ENCODE measurements at regions not wholly inside any gene's neighbourhood (a gene's known extent, or its start where the extent isn't known, plus 50 kb on each side); places are given as distances from the start of the nearest gene placed in this dataset.

- H3F3A ChIP-seq (ENCODE audit: low read depth) = no peaks in the 10 kb centered on the region
- no peak overlapping the region for H3K4me2 ChIP-seq
- no peaks in the 10 kb centered on the region for H3K9me3 ChIP-seq (ENCODE audit: low read depth)
- H3K9me3 Mint-ChIP-seq = no peaks in the 10 kb centered on the region
- no peaks in the 10 kb centered on the region for H4K20me1 ChIP-seq (ENCODE audit: low read depth)
- no peak overlapping the region for H3K9ac ChIP-seq
- no peaks in the 10 kb centered on the region for H3K36me3 Mint-ChIP-seq
- no peak overlapping the region for H2AFZ ChIP-seq (replicated peaks)
- no peak overlapping the region for H3K4me3 Mint-ChIP-seq
- no peak overlapping the region for H3K27ac ChIP-seq
- no peak overlapping the region for H3K4me3 ChIP-seq
- H3K27me3 Mint-ChIP-seq (ENCODE audit: insufficient read depth, low read depth) = no peaks in the 10 kb centered on the region
- H3K27me3 ChIP-seq = no peaks in the 10 kb centered on the region
- DNase-seq (ENCODE audit: low spot score) = no peak
- TF ChIP-seq CTCF (IDR thresholded peaks at IDR 0.05) = no peak
- no peak for TF ChIP-seq EZH2 (IDR thresholded peaks at IDR 0.05)
- TF ChIP-seq EZH2phosphoT487 (IDR thresholded peaks at IDR 0.05) = no peak
- H3K36me3 ChIP-seq = no peaks in the 10 kb centered on the region
- H3K4me1 ChIP-seq = no peaks in the 10 kb centered on the region
- H3K79me2 ChIP-seq (ENCODE audit: low read depth) = no peaks in the 10 kb centered on the region
- H3K4me1 Mint-ChIP-seq = no peaks in the 10 kb centered on the region
- H3K27ac Mint-ChIP-seq = no peak overlapping the region
Measured at GRCh38 chr4:166426300-166426863, 553.3 kb downstream of the TLL1 start.

GRCh38 chr4:166432125-166432524 lies 559.1 kb downstream of the TLL1 start:
- no peak overlapping the region for H2AFZ ChIP-seq (replicated peaks)

GRCh38 chr4:166432842-166433241 lies 559.8 kb downstream of the TLL1 start:
- H3K4me3 ChIP-seq = no peak overlapping the region
- no peaks in the 10 kb centered on the region for H3K36me3 ChIP-seq
- no peak for DNase-seq (ENCODE audit: low spot score)
- no peak overlapping the region for H2AFZ ChIP-seq (replicated peaks)
- Mint-ChIP-seq H3K27ac (no peak overlapping the region), H3K4me3 (no peak overlapping the region), H3K27me3 (ENCODE audit: insufficient read depth, low read depth) (no peaks in the 10 kb centered on the region), H3K9me3 (no peaks in the 10 kb centered on the region), H3K36me3 (no peaks in the 10 kb centered on the region), H3K4me1 (no peaks in the 10 kb centered on the region)
- no peaks in the 10 kb centered on the region for H4K20me1 ChIP-seq (ENCODE audit: low read depth)
- no peaks in the 10 kb centered on the region for H3K79me2 ChIP-seq (ENCODE audit: low read depth)
- no peak overlapping the region for H3K9ac ChIP-seq
- H3F3A ChIP-seq (ENCODE audit: low read depth) = no peaks in the 10 kb centered on the region
- no peaks in the 10 kb centered on the region for H3K9me3 ChIP-seq (ENCODE audit: low read depth)
- no peaks in the 10 kb centered on the region for H3K4me1 ChIP-seq
- TF ChIP-seq CTCF (IDR thresholded peaks at IDR 0.05) (no peak), EZH2 (IDR thresholded peaks at IDR 0.05) (no peak), EZH2phosphoT487 (IDR thresholded peaks at IDR 0.05) (no peak)
- no peak overlapping the region for H3K27ac ChIP-seq
- H3K27me3 ChIP-seq = no peaks in the 10 kb centered on the region
- no peak overlapping the region for H3K4me2 ChIP-seq

More at GRCh38 chr4:166432125-166432524, 559.1 kb downstream of the TLL1 start:
- Histone ChIP-seq H3K79me2 (ENCODE audit: low read depth) (no peaks in the 10 kb centered on the region), H3K4me2 (no peak overlapping the region), H3K27me3 (no peaks in the 10 kb centered on the region), H4K20me1 (ENCODE audit: low read depth) (no peaks in the 10 kb centered on the region), H3K4me3 (no peak overlapping the region), H3K9me3 (ENCODE audit: low read depth) (no peaks in the 10 kb centered on the region), H3K36me3 (no peaks in the 10 kb centered on the region), H3K4me1 (no peaks in the 10 kb centered on the region), H3F3A (ENCODE audit: low read depth) (no peaks in the 10 kb centered on the region), H3K9ac (no peak overlapping the region), H3K27ac (no peak overlapping the region)
- no peak overlapping the region for H3K27ac Mint-ChIP-seq
- H3K9me3 Mint-ChIP-seq = no peaks in the 10 kb centered on the region
- no peaks in the 10 kb centered on the region for H3K4me1 Mint-ChIP-seq
- no peak for DNase-seq (ENCODE audit: low spot score)
- no peak overlapping the region for H3K4me3 Mint-ChIP-seq
- H3K27me3 Mint-ChIP-seq (ENCODE audit: insufficient read depth, low read depth) = no peaks in the 10 kb centered on the region
- TF ChIP-seq CTCF (IDR thresholded peaks at IDR 0.05) (no peak), EZH2 (IDR thresholded peaks at IDR 0.05) (no peak), EZH2phosphoT487 (IDR thresholded peaks at IDR 0.05) (no peak)
- no peaks in the 10 kb centered on the region for H3K36me3 Mint-ChIP-seq
